ENCODE measurements at regions not wholly inside any gene's neighbourhood (a gene's known extent, or its start where the extent isn't known, plus 50 kb on each side); places are given as distances from the start of the nearest gene placed in this dataset.
"Not testable (repeated sequence)": the region's sequence is repeated elsewhere in the genome, so short reads cannot be mapped to it uniquely, and the experiment has no call there.

GRCh38 chr14:48690349-48690748 is 895.8 kb downstream of the RPS29 start:
- DNase-seq = no peak

DNA sequence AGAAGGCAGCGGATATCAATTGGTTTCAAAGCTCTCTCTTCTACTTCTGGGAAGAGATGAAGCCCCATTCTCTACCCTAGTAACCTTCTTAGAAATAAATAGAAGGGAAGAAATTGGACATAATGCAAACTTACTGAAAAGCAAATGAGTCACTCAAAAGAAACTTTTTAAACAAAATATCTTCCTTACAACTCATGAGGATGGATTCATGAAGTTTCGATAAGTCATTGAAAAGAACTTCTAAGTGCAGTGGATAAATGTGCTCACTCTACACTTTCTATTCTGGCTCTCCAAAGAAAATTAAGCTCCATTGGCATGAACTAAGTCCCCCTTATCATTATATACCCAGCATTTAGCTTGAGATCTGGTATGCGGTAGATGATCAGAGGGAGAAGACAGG is 899.5 kb downstream of the RPS29 start:
- no peak for DNase-seq

DNA sequence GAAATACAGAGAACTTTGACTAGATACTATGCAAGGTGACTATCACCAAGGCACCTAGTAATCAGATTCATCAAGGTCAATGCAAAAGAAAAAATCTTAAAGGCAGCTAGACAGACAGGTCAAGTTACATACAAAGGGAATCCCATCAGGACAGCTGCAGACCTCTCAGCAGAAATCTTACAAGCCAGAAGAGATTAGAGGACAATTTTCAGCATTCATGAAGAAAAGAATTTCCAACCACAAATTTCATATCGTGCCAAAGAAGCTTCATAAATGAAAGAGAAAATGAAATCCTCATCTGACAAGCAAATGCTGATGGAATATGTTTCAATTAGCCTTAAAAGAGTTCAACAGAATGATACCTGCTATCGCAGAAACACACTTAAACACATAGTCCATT is 913.7 kb downstream of the RPS29 start:
- no peak for DNase-seq

- DNase-seq = no peak
Measured at GRCh38 chr14:48670939-48671338, 915.2 kb downstream of the RPS29 start.

DNA sequence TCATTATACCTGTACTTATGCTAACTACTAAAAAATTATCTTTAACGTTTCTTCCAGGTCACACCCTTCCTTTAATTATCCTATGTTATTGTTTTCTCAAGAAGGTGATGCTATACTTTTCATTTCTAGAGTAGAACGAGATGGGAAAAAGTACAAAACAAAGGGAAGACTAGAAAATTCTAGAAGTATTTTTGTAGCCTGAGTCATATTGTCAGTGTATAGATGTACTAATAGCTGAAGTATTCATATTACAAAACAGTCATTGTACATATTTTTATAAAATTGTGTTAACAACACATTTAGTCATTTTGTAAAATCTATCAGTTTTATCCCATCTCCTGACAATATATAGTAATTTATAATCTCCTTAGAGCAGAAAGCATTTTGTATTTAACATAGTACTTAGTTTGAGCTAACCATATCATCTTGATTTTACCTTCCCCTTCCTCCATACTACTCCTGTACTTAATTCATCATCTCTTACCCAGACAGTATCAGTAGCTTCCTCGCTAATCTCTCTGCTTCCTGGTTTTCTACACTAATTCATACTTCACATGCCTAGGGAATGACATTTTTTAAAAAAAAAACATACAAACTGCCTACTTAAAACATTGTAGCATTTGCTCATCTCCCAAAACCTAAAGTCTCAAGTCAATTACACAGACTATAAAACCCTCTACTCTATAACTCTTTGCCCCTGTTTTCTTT is 920.9 kb downstream of the RPS29 start:
- no peak for DNase-seq

- DNase-seq = no peak
Measured at GRCh38 chr14:48643241-48643640, 942.9 kb downstream of the RPS29 start.

DNA sequence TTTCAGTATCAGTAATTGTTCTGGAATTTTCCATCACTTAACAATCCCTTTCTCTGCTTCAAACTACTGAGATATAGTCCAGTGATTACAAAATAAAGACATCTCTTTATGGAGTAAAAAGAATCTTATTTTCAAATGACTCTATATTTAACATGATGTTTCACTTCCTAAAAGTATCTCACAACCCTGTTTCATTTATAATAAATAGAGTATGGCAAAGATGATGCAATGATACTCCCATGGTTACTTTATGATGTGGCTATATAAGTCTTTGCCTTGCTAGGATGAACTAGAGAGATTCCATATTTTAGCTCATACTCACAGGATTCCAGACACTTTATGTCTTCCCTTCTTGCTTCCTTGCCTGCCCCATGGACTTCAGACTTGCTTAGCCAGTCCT is 953.5 kb upstream of the MDGA2 start:
- DNase-seq = no peak

DNA sequence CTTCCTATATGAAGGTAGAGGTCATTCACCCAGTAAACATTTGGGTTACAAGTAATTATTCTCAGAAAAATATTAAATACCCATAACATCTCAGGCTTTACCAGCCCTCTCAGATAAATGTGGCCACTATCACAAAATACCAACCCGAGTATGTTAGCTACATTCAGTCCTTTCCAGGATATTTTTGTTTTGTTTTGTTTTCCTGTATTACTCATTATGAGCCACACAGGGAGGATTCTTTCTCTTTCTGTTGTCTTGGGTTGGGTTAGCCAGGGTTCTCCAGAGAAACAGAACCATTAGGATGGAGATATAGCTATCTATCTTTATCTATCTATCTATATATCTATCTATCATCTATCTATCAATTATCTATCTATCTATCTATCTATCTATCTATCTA is 947.6 kb upstream of the MDGA2 start:
- no peak for DNase-seq

GRCh38 chr14:48618057-48618456 is 942.7 kb upstream of the MDGA2 start:
- no peak for DNase-seq

- DNase-seq = no peak
Measured at GRCh38 chr14:48616931-48617330, 941.5 kb upstream of the MDGA2 start.

GRCh38 chr14:48615618-48616017 is 940.2 kb upstream of the MDGA2 start:
- DNase-seq = no peak

- no peak for DNase-seq
Measured at GRCh38 chr14:48614003-48614402, 938.6 kb upstream of the MDGA2 start.

- not testable (repeated sequence) for DNase-seq
Measured at GRCh38 chr14:48606960-48607359, 931.6 kb upstream of the MDGA2 start.

- no peak for DNase-seq
Measured at GRCh38 chr14:48598458-48598857, 923.1 kb upstream of the MDGA2 start.

GRCh38 chr14:48586099-48586498 is 910.7 kb upstream of the MDGA2 start:
- no peak for DNase-seq

- no peak for DNase-seq
Measured at GRCh38 chr14:48584031-48584430, 908.6 kb upstream of the MDGA2 start.

DNA sequence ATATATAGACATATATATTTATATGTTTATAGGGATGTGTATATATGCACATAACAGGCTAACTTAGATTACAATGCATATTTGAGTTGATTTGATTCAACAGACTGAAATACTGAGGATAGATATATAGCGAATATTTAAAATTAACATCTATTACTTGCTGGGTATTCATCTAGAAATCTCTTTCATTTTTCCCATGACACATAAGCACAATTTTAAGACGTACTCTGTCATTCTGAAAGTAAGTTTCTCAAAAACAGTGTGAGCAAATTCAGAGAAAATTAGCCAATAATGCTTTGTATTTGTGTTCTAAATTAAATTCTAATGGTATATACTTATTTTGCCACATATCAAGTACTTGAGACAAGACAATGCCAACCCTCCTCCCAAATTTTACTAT is 907.5 kb upstream of the MDGA2 start:
- DNase-seq = no peak

GRCh38 chr14:48580692-48581091 is 905.3 kb upstream of the MDGA2 start:
- no peak for DNase-seq

DNA sequence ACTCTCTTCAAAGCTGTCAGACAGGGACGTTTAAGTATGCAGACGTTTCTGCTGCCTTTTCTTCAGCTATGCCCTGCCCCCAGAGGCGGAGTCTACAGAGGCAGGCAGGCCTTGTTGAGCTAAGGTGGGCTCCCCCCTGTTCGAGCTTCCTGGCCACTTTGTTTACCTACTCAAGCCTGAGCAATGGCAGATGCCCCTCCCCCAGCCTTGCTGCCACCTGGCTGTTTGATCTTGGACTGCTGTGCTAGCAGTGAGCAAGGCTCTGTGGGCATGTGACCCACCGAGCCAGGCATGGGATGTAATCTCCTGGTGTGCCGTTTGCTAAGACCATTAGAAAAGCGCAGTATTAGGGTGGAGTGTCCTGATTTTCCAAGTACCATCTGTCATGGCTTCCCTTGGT is 900.4 kb upstream of the MDGA2 start:
- no peak for DNase-seq

GRCh38 chr14:48568688-48569087 is 893.3 kb upstream of the MDGA2 start:
- no peak for DNase-seq

GRCh38 chr14:48568252-48568651 is 892.8 kb upstream of the MDGA2 start:
- no peak for DNase-seq

DNA sequence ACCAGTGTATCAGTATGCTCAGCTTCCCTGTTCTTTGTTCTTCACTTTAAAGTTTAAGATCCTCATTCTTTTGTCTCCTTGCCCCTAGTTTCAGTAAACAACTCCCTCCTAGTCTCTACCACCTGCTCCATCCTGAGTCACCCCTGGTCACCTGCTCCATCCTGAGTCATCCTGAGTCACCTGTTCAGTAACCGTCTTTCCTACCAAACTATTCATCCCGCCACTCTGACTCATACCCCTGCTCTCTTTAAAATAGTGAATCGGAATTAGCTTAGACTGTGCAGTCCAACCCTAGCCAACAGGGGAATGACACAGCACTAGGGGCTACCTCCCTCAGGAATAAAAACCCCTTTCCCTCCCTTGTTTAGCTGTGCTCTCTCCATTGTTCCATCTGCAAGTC is 888.1 kb upstream of the MDGA2 start:
- no peak for DNase-seq

- DNase-seq = not testable (repeated sequence)
Measured at GRCh38 chr14:48561438-48561837, 886.0 kb upstream of the MDGA2 start.

- DNase-seq = no peak
Measured at GRCh38 chr14:48560421-48560820, 885.0 kb upstream of the MDGA2 start.

- no peak for DNase-seq
Measured at GRCh38 chr14:48553443-48553842, 878.0 kb upstream of the MDGA2 start.

GRCh38 chr14:48546996-48547395 is 871.6 kb upstream of the MDGA2 start:
- DNase-seq = no peak
